LNCaP clone FGC (cell line): ENCODE measurements at regions not wholly inside any gene's neighbourhood (a gene's known extent, or its start where the extent isn't known, plus 50 kb on each side); places are given as distances from the start of the nearest gene placed in this dataset.
A peak's percentile ranks its signal among the peaks of the same experiment; 100 is the strongest.

ENCODE experiments used
- DNase-seq: peaks from one replicate; pipeline ENCODE4 v3.0.0-alpha.2; 2011; ENCODE audit warnings: low read depth
- H3K4me3 ChIP-seq: 2 replicates; pipeline ENCODE4 v1.5.1; 2011; ENCODE audit warnings: mild to moderate bottlenecking, low read depth, low read length, control low read depth
- CTCF ChIP-seq: IDR thresholded peaks from 2 replicates; pipeline ENCODE4 v1.5.1; 2012; ENCODE audit warnings: mild to moderate bottlenecking; ENCODE audit not compliant: control insufficient read depth, insufficient read depth; ENCODE audit errors: extremely low read depth

- no peak for DNase-seq
- H3K4me3 ChIP-seq: no peak overlapping the region
- no peak for TF ChIP-seq CTCF
Measured at GRCh38 chr15:97730315-97730714, 230.2 kb upstream of the ARRDC4 start.

DNA sequence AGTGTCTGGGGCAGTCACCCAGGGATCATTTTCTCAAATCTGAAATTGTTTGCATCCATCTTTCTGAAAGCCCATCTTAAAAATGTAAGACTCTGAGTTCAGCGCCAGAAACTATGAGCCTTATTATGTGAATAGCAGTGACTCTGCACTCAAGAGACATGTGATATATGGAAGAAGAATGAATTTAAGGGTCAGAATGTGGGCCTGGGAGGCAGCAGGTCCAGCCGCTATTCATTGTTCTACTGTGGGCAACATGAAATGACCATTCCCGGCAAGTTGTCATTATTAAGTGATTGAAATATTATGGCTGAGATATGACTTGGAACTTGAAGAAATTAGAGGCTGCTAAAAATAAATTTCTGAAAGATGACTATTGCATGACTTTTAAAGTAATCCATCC, 228.6 kb upstream of the ARRDC4 start:
- no peak overlapping the region for H3K4me3 ChIP-seq
- no peak for TF ChIP-seq CTCF

DNA sequence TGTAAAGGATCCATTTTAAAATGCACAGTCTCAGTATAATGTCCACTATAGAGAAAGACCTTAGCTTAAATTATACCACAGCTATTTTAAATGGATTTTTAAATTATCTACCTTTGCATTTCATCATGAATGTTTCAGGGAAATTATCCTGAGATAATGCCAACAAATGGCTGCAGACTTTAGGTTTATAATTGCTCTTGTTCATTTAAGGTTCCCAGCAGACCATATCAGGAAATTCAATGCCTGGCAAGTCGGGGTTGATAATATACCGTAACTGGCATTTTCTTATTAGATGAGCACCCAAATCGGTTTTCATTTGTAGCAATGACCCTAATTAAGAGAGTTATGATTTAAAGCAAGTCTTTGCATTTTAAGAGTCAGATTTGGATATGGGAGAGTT, 227.1 kb upstream of the ARRDC4 start:
- no peak for DNase-seq
- H3K4me3 ChIP-seq: no peak overlapping the region
- TF ChIP-seq CTCF: no peak

More for the DNA sequence above, 228.6 kb upstream of the ARRDC4 start:
- DNase-seq: no peak

DNA sequence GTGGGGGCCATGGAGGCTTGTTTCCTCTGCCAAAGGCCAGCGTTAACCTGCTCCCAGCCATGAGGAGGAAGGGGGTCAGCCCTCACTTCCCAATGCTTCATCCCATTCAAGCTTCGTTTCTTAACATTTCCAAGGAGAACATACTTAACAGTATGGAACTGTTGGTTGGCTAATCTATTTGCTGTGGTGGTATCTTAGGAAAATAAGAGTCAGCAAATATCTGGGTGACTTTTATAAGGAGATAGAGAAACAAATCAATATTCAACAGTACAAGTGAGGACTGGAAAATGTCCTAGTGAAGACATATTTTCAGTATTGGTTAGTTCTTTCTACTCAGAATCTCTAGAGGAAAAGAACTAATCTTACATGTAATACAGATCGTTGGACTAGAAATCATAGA, 223.8 kb upstream of the ARRDC4 start:
- H3K4me3 ChIP-seq: no peak overlapping the region
- TF ChIP-seq CTCF: no peak
- no peak for DNase-seq

- no peak overlapping the region for H3K4me3 ChIP-seq
- peak; percentile 52 for TF ChIP-seq CTCF
- peak; percentile 2 for DNase-seq
Measured at GRCh38 chr15:97745481-97746071, 214.9 kb upstream of the ARRDC4 start.

- no peak for DNase-seq
- no peak overlapping the region for H3K4me3 ChIP-seq
- no peak for TF ChIP-seq CTCF
Measured at GRCh38 chr15:97747342-97747741, 213.2 kb upstream of the ARRDC4 start.

DNA sequence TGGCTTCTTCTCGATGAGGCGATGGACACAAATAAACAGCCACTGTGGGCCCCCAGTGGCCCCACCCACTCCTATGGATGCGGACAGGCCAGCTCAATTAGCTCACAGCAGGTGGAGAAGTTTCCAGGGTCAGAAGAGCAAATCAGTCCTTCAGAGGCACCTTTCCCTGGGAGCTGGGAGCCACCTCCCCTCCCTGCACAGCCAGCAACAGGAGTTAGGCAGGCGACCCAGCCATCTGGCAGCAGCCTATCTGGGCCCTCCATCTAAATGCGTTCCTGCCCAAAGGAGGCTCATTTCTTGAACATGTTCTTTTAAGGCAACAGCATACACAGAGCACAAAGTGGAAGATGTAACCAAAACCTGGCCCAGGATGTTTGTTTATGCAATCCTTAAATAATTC, 211.9 kb upstream of the ARRDC4 start:
- no peak for TF ChIP-seq CTCF

More for the DNA sequence above, 211.9 kb upstream of the ARRDC4 start:
- H3K4me3 ChIP-seq: no peak overlapping the region
- no peak for DNase-seq
